OCI-LY3 (cell line): ENCODE measurements at regions not wholly inside any gene's neighbourhood (a gene's known extent, or its start where the extent isn't known, plus 50 kb on each side); places are given as distances from the start of the nearest gene placed in this dataset.

Experiments used
- H2AFZ ChIP-seq: fragments of 200-600, 300-600 bp; shearing (Covaris generic); 2 replicates; pipeline ENCODE4 v1.6.0; 2014; ENCODE audit warnings: antibody characterized with exemption, low read depth, low read length
- H3K27ac ChIP-seq: fragments of 200-600, 300-600 bp; sonication (generic); 2 replicates; pipeline ENCODE4 v1.5.1; 2014; ENCODE audit warnings: mild to moderate bottlenecking, low read length, moderate library complexity, mixed read lengths
- H3K27me3 ChIP-seq: fragments of 200-600, 300-600 bp; sonication (generic); 2 replicates; pipeline ENCODE4 v1.6.1; 2014; ENCODE audit warnings: low read depth, low read length, mixed read lengths
- H3K36me3 ChIP-seq: fragments of 200-600, 300-600 bp; sonication (generic); replicated peaks from 2 replicates; pipeline ENCODE3; 2014; ENCODE audit warnings: low read depth, low read length, mixed read lengths
- H3K4me1 ChIP-seq: fragments of 300-600, 200-600 bp; sonication (generic); 2 replicates; pipeline ENCODE4 v1.6.1; 2014; ENCODE audit warnings: low read length, mixed read lengths
- H3K4me2 ChIP-seq: fragments of 200-600, 300-600 bp; sonication (generic); 2 replicates; pipeline ENCODE4 v1.6.1; 2014; ENCODE audit warnings: low read length, mixed read lengths
- H3K4me3 ChIP-seq: fragments of 300-600, 200-600 bp; sonication (generic); 2 replicates; pipeline ENCODE4 v1.5.1; 2014; ENCODE audit warnings: antibody characterized with exemption, mild to moderate bottlenecking, low read length, moderate library complexity
- H3K79me2 ChIP-seq: fragments of 300-600, 200-600 bp; shearing (Covaris generic); 2 replicates; pipeline ENCODE4 v1.6.1; 2014; ENCODE audit warnings: mild to moderate bottlenecking, low read length, mixed read lengths
- H3K9ac ChIP-seq: fragments of 300-600, 200-600 bp; shearing (Covaris generic); 2 replicates; pipeline ENCODE4 v1.6.0; 2014; ENCODE audit warnings: mild to moderate bottlenecking, low read length, moderate library complexity
- H3K9me3 ChIP-seq: fragments of 200-600, 300-600 bp; shearing (Covaris generic); 2 replicates; pipeline ENCODE4 v1.6.1; 2014; ENCODE audit warnings: low read length, mixed read lengths; ENCODE audit not compliant: insufficient read depth
- H4K20me1 ChIP-seq: fragments of 200-600, 300-600 bp; sonication (generic); 2 replicates; pipeline ENCODE4 v1.6.1; 2016; ENCODE audit warnings: low read length, mixed read lengths; ENCODE audit not compliant: insufficient read depth
- CTCF ChIP-seq: fragments of 200-600, 300-600 bp; sonication (generic); IDR thresholded peaks from 2 replicates; pipeline ENCODE4 v1.5.1; 2014; ENCODE audit warnings: antibody characterized with exemption, low read length, low read depth
- EZH2phosphoT487 ChIP-seq: fragments of 200-600 bp; shearing (Covaris generic); IDR thresholded peaks from 2 replicates; pipeline ENCODE4 v1.6.1; 2018; ENCODE audit warnings: antibody characterized with exemption, mixed run types, low read depth

- Histone ChIP-seq H4K20me1 (no peaks in the 10 kb centered on the region), H3K27me3 (no peaks in the 10 kb centered on the region), H3K36me3 (no peaks in the 10 kb centered on the region), H3K4me1 (no peaks in the 10 kb centered on the region), H3K4me3 (no peak overlapping the region), H3K9ac (no peak overlapping the region), H3K9me3 (no peaks in the 10 kb centered on the region), H3K79me2 (no peaks in the 10 kb centered on the region), H3K27ac (no peak overlapping the region), H2AFZ (no peak overlapping the region), H3K4me2 (no peak overlapping the region)
- no peak for TF ChIP-seq EZH2phosphoT487
- no peak for TF ChIP-seq CTCF
Measured at GRCh38 chr2:226611196-226611943, 188.2 kb downstream of the IRS1 start.

GRCh38 chr2:226609366-226609765 lies 190.3 kb downstream of the IRS1 start:
- Histone ChIP-seq H3K4me1 (no peaks in the 10 kb centered on the region), H3K79me2 (no peaks in the 10 kb centered on the region), H3K27ac (no peak overlapping the region), H2AFZ (no peak overlapping the region), H3K4me2 (no peak overlapping the region), H3K4me3 (no peak overlapping the region), H3K9me3 (no peaks in the 10 kb centered on the region), H4K20me1 (no peaks in the 10 kb centered on the region), H3K36me3 (no peaks in the 10 kb centered on the region), H3K27me3 (no peaks in the 10 kb centered on the region), H3K9ac (no peak overlapping the region)
- TF ChIP-seq CTCF (no peak), EZH2phosphoT487 (no peak)

GRCh38 chr2:226608451-226608850 lies 191.2 kb downstream of the IRS1 start:
- TF ChIP-seq EZH2phosphoT487 (no peak), CTCF (no peak)
- Histone ChIP-seq H3K4me2 (no peak overlapping the region), H2AFZ (no peak overlapping the region)

GRCh38 chr2:226607379-226607778 lies 192.2 kb downstream of the IRS1 start:
- H3K27me3 ChIP-seq, result no peaks in the 10 kb centered on the region
- H3K27ac ChIP-seq, result no peak overlapping the region
- H3K36me3 ChIP-seq, result no peaks in the 10 kb centered on the region
- H4K20me1 ChIP-seq, result no peaks in the 10 kb centered on the region
- no peak overlapping the region for H3K9ac ChIP-seq
- no peak overlapping the region for H2AFZ ChIP-seq
- H3K4me3 ChIP-seq, result no peak overlapping the region
- H3K4me1 ChIP-seq, result no peaks in the 10 kb centered on the region
- TF ChIP-seq EZH2phosphoT487 (no peak), CTCF (no peak)
- no peaks in the 10 kb centered on the region for H3K9me3 ChIP-seq
- no peaks in the 10 kb centered on the region for H3K79me2 ChIP-seq
- no peak overlapping the region for H3K4me2 ChIP-seq

More at GRCh38 chr2:226608451-226608850, 191.2 kb downstream of the IRS1 start:
- Histone ChIP-seq H3K27me3 (no peaks in the 10 kb centered on the region), H3K36me3 (no peaks in the 10 kb centered on the region), H4K20me1 (no peaks in the 10 kb centered on the region), H3K79me2 (no peaks in the 10 kb centered on the region), H3K9ac (no peak overlapping the region), H3K4me1 (no peaks in the 10 kb centered on the region), H3K4me3 (no peak overlapping the region), H3K9me3 (no peaks in the 10 kb centered on the region), H3K27ac (no peak overlapping the region)
